RWPE2 (cell line): ENCODE measurements at regions not wholly inside any gene's neighbourhood (a gene's known extent, or its start where the extent isn't known, plus 50 kb on each side); places are given as distances from the start of the nearest gene placed in this dataset.

Experiments
- ATAC-seq: fragments of 200-7000 bp; cut with Tn5 transposase; 3 replicates; pipeline ENCODE4 v1.9.1; 2021; ENCODE audit warnings: low read depth
- DNase-seq: peaks from one replicate; pipeline ENCODE4 v3.0.0-alpha.2; 2020; ENCODE audit warnings: low spot score
- H3K27ac ChIP-seq: fragments of 450-650 bp; 2 replicates; pipeline ENCODE4 v1.5.1; 2017; ENCODE audit warnings: mild to moderate bottlenecking; ENCODE audit not compliant: poor library complexity, severe bottlenecking
- H3K27me3 ChIP-seq: fragments of 250-450 bp; sonication (Bioruptor Pico); 2 replicates; pipeline ENCODE4 v1.5.1; 2021; ENCODE audit warnings: mild to moderate bottlenecking, moderate library complexity; ENCODE audit not compliant: insufficient read depth, poor library complexity, severe bottlenecking
- H3K36me3 ChIP-seq: fragments of 250-450 bp; sonication (Bioruptor Pico); 2 replicates; pipeline ENCODE4 v1.5.1; 2020; ENCODE audit warnings: low read depth, mild to moderate bottlenecking, moderate library complexity
- H3K4me1 ChIP-seq: fragments of 250-450 bp; sonication (Bioruptor Pico); 2 replicates; pipeline ENCODE4 v1.5.1; 2021; ENCODE audit warnings: mild to moderate bottlenecking, moderate library complexity; ENCODE audit not compliant: insufficient read depth, poor library complexity, severe bottlenecking
- H3K4me3 ChIP-seq: fragments of 250-450 bp; sonication (Bioruptor Pico); 2 replicates; pipeline ENCODE4 v1.5.1; 2021; ENCODE audit warnings: mild to moderate bottlenecking, moderate library complexity; ENCODE audit not compliant: severe bottlenecking
- H3K9me3 ChIP-seq: fragments of 250-450 bp; sonication (Bioruptor Pico); 2 replicates; pipeline ENCODE4 v1.5.1; 2021; ENCODE audit warnings: mild to moderate bottlenecking, moderate library complexity; ENCODE audit not compliant: severe bottlenecking
- CTCF ChIP-seq: fragments of 450-650 bp; IDR thresholded peaks from one replicate; pipeline ENCODE4 v1.5.1; 2017; ENCODE audit warnings: mild to moderate bottlenecking, moderate library complexity; ENCODE audit not compliant: poor library complexity, severe bottlenecking

- Histone ChIP-seq H3K27me3 (no peaks in the 10 kb centered on the region), H3K27ac (no peak overlapping the region), H3K9me3 (no peaks in the 10 kb centered on the region), H3K36me3 (no peaks in the 10 kb centered on the region), H3K4me3 (no peak overlapping the region), H3K4me1 (no peaks in the 10 kb centered on the region)
- no peak for TF ChIP-seq CTCF
- no peak for ATAC-seq
- no peak for DNase-seq
These were observed 1351.2 kb downstream of the STIM2 start for GRCh38 chr4:28211676-28212470.

- TF ChIP-seq CTCF, result no peak
- no peak for DNase-seq
- no peaks in the 10 kb centered on the region for H3K27me3 ChIP-seq
- H3K4me3 ChIP-seq, result no peak overlapping the region
- ATAC-seq, result no peak
- H3K9me3 ChIP-seq, result no peaks in the 10 kb centered on the region
- H3K27ac ChIP-seq, result no peak overlapping the region
- H3K36me3 ChIP-seq, result no peaks in the 10 kb centered on the region
- no peaks in the 10 kb centered on the region for H3K4me1 ChIP-seq
These were observed 1360.9 kb downstream of the STIM2 start for GRCh38 chr4:28221536-28221935.

GRCh38 chr4:28225050-28225449 is 1364.4 kb downstream of the STIM2 start:
- no peaks in the 10 kb centered on the region for H3K27me3 ChIP-seq
- peak; percentile 78 for TF ChIP-seq CTCF
- DNase-seq (no peak), ATAC-seq (peak; percentile 89)
- no peak overlapping the region for H3K27ac ChIP-seq
- H3K4me1 ChIP-seq, result peaks cover 10% of the 10 kb centered on the region
- no peaks in the 10 kb centered on the region for H3K9me3 ChIP-seq
- no peak overlapping the region for H3K4me3 ChIP-seq
- H3K36me3 ChIP-seq, result no peaks in the 10 kb centered on the region

GRCh38 chr4:28225689-28226353 is 1365.2 kb downstream of the STIM2 start:
- no peaks in the 10 kb centered on the region for H3K27me3 ChIP-seq
- H3K4me1 ChIP-seq, result peaks cover 10% of the 10 kb centered on the region
- ATAC-seq (0 out of 3 replicates have a peak, but pooled peaks have one; percentile 42), DNase-seq (no peak)
- H3K4me3 ChIP-seq, result no peak overlapping the region
- H3K36me3 ChIP-seq, result no peaks in the 10 kb centered on the region
- peak; percentile 41 for TF ChIP-seq CTCF
- H3K27ac ChIP-seq, result no peak overlapping the region
- H3K9me3 ChIP-seq, result no peaks in the 10 kb centered on the region

GRCh38 chr4:28226962-28227361 is 1366.3 kb downstream of the STIM2 start:
- TF ChIP-seq CTCF, result no peak
- Histone ChIP-seq H3K4me3 (no peak overlapping the region), H3K4me1 (peaks cover 10% of the 10 kb centered on the region), H3K36me3 (no peaks in the 10 kb centered on the region), H3K27me3 (no peaks in the 10 kb centered on the region), H3K27ac (no peak overlapping the region), H3K9me3 (no peaks in the 10 kb centered on the region)
- no peak for DNase-seq
- no peak for ATAC-seq
